Fibroblast of skin of right biceps (primary cell): ENCODE measurements at regions not wholly inside any gene's neighbourhood (a gene's known extent, or its start where the extent isn't known, plus 50 kb on each side); places are given as distances from the start of the nearest gene placed in this dataset.

Source experiments
- DNase-seq: peaks from one replicate; pipeline ENCODE4 v3.0.0-alpha.2; 2013

- DNase-seq: no peak
These were observed 174.9 kb upstream of the RPL38 start for GRCh38 chr17:74028354-74029116.

- no peak for DNase-seq
These were observed 172.0 kb upstream of the RPL38 start for GRCh38 chr17:74031316-74032090.

GRCh38 chr17:74032222-74032621 lies 171.3 kb upstream of the RPL38 start:
- DNase-seq: no peak

GRCh38 chr17:74037320-74037719 lies 166.2 kb upstream of the RPL38 start:
- DNase-seq: peak; percentile 37

- no peak for DNase-seq
These were observed 163.2 kb upstream of the RPL38 start for GRCh38 chr17:74040291-74040690.

- DNase-seq: no peak
These were observed 162.7 kb upstream of the RPL38 start for GRCh38 chr17:74040729-74041128.

GRCh38 chr17:74041869-74042640 lies 161.4 kb upstream of the RPL38 start:
- DNase-seq: no peak

GRCh38 chr17:74042744-74043486 lies 160.6 kb upstream of the RPL38 start:
- peak; percentile 96 for DNase-seq

GRCh38 chr17:74043976-74044375 lies 159.5 kb upstream of the RPL38 start:
- no peak for DNase-seq

- no peak for DNase-seq
These were observed 157.7 kb upstream of the RPL38 start for GRCh38 chr17:74045608-74046280.

GRCh38 chr17:74049167-74049966 lies 154.1 kb upstream of the RPL38 start:
- DNase-seq: no peak

- no peak for DNase-seq
These were observed 153.5 kb upstream of the RPL38 start for GRCh38 chr17:74049967-74050458.

GRCh38 chr17:74051348-74051747 lies 152.1 kb upstream of the RPL38 start:
- no peak for DNase-seq

GRCh38 chr17:74052993-74053711 lies 150.3 kb upstream of the RPL38 start:
- no peak for DNase-seq

GRCh38 chr17:74053712-74054078 lies 149.8 kb upstream of the RPL38 start:
- no peak for DNase-seq

- DNase-seq: no peak
These were observed 149.2 kb upstream of the RPL38 start for GRCh38 chr17:74054249-74054648.

GRCh38 chr17:74055508-74056160 lies 147.8 kb upstream of the RPL38 start:
- DNase-seq: no peak

GRCh38 chr17:74059479-74060240 lies 143.8 kb upstream of the RPL38 start:
- DNase-seq: no peak

GRCh38 chr17:74061758-74062157 lies 141.7 kb upstream of the RPL38 start:
- DNase-seq: no peak
